ENCODE measurements at regions not wholly inside any gene's neighbourhood (a gene's known extent, or its start where the extent isn't known, plus 50 kb on each side); places are given as distances from the start of the nearest gene placed in this dataset.

DNA sequence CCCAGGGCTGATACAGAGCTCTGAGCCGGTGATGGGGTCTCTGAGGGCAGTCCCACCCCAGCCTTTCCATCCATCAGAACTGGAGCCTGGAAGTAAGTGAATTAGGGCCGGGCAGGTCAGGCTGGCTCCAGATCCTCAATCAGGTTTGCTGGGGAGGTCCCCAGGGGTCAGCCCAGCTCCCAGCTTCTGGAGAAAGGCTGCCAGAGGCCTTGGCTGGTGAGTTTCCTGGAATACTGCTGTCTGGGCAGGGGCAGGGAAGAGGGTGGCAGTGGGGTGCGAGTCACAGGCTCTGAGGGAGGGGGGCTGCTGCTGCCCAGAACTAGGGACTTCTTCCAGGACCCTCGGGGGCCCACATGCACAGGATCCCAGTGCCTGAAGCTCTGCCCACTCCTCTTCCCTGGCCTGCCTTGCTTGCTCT is 200.6 kb upstream of the MVB12B start:
- no peaks in the 10 kb centered on the region for H3K9me1 ChIP-seq (replicated peaks; ENCODE audit: control insufficient read depth, extremely low read depth, insufficient read depth, low read length)
- H3K4me1 ChIP-seq (ENCODE audit: control insufficient read depth, extremely low read depth, insufficient read depth, low read length), result no peaks in the 10 kb centered on the region
- no peak for DNase-seq (ENCODE audit: low read depth, low spot score)
- dilution Hi-C loops (cut with MboI; ENCODE audit: extremely low pct_ligation_motif_present, low sequenced_read_pairs), result no loop called here
- no peak overlapping the region for H3K27ac ChIP-seq (ENCODE audit: insufficient read depth, low read depth, low read length)
- no peak overlapping the region for H3K9ac ChIP-seq (replicated peaks; ENCODE audit: extremely low read depth, insufficient read depth, low read length)
- no peaks in the 10 kb centered on the region for H3K9me3 ChIP-seq (replicated peaks; ENCODE audit: control insufficient read depth, insufficient read depth, low read length)
- TF ChIP-seq JUN (IDR thresholded peaks at IDR 0.05; ENCODE audit: borderline replicate concordance, insufficient read depth, insufficient read length, low read depth) (no peak), POLR2A (IDR thresholded peaks at IDR 0.05; ENCODE audit: low read depth, low read length) (no peak), MYC (IDR thresholded peaks at IDR 0.05; ENCODE audit: low read depth, low read length) (no peak), FOS (IDR thresholded peaks at IDR 0.05; ENCODE audit: borderline replicate concordance, insufficient read depth, low read length) (no peak), POLR2AphosphoS5 (IDR thresholded peaks at IDR 0.05; ENCODE audit: insufficient read depth, low read depth, low read length) (no peak), EZH2 (IDR thresholded peaks at IDR 0.05; ENCODE audit: borderline replicate concordance, low read depth, low read length, severe bottlenecking) (no peak), GATA2 (IDR thresholded peaks at IDR 0.05; ENCODE audit: insufficient read depth, insufficient read length, low read depth, low read length) (no peak)
- TF ChIP-seq, protein P1, sequence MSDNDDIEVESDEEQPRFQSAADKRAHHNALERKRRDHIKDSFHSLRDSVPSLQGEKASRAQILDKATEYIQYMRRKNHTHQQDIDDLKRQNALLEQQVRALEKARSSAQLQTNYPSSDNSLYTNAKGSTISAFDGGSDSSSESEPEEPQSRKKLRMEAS (IDR thresholded peaks at IDR 0.05; ENCODE audit: insufficient read depth, insufficient read length), result no peak
- TF ChIP-seq, protein P2, sequence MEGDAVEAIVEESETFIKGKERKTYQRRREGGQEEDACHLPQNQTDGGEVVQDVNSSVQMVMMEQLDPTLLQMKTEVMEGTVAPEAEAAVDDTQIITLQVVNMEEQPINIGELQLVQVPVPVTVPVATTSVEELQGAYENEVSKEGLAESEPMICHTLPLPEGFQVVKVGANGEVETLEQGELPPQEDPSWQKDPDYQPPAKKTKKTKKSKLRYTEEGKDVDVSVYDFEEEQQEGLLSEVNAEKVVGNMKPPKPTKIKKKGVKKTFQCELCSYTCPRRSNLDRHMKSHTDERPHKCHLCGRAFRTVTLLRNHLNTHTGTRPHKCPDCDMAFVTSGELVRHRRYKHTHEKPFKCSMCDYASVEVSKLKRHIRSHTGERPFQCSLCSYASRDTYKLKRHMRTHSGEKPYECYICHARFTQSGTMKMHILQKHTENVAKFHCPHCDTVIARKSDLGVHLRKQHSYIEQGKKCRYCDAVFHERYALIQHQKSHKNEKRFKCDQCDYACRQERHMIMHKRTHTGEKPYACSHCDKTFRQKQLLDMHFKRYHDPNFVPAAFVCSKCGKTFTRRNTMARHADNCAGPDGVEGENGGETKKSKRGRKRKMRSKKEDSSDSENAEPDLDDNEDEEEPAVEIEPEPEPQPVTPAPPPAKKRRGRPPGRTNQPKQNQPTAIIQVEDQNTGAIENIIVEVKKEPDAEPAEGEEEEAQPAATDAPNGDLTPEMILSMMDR (IDR thresholded peaks at IDR 0.05; ENCODE audit: extremely low read depth in 1 of 2, insufficient read depth in 1 of 2, low read depth in 1 of 2, low read length in 2 of 2), result no peak
- no peaks in the 10 kb centered on the region for H3K36me3 ChIP-seq (ENCODE audit: control insufficient read depth in 2 of 2, extremely low read depth in 1 of 2, insufficient read depth in 2 of 2, low read length in 2 of 2)
- H4K20me1 ChIP-seq (replicated peaks; ENCODE audit: control insufficient read depth, extremely low read depth, insufficient read depth, low read length), result no peaks in the 10 kb centered on the region
- ChIA-PET CTCF (no interaction called here), POLR2A (no interaction called here)
- FAIRE-seq, result no peak
- intact Hi-C loops (cut with micrococcal nuclease), result no loop called here
- H3K79me2 ChIP-seq (ENCODE audit: control insufficient read depth, insufficient read depth, low read length), result no peaks in the 10 kb centered on the region
- no TSS peak for BruUV-seq (replicated peaks)
- no peak overlapping the region for H2AFZ ChIP-seq (ENCODE audit: low read depth, low read length)
- no peak overlapping the region for H3K4me3 ChIP-seq (replicated peaks in 1 of 3; ENCODE audit: insufficient read depth in 1 of 3, low read depth in 1 of 3, low read length in 3 of 3)
- no peak overlapping the region for H3K4me2 ChIP-seq (ENCODE audit: insufficient read depth, low read length)
- H3K27me3 ChIP-seq (ENCODE audit: control insufficient read depth in 2 of 2, insufficient read depth in 2 of 2, low read length in 2 of 2), result peaks cover 0 to 2% of the 10 kb centered on the region in 2 experiments

All from endothelial cell of umbilical vein (primary cell).